Right ventricle myocardium inferior (tissue), 1 donor: ENCODE measurements at regions not wholly inside any gene's neighbourhood (a gene's known extent, or its start where the extent isn't known, plus 50 kb on each side); places are given as distances from the start of the nearest gene placed in this dataset.
A peak's percentile ranks its signal among the peaks of the same experiment; 100 is the strongest.
"Not testable (repeated sequence)": the region's sequence is repeated elsewhere in the genome, so short reads cannot be mapped to it uniquely, and the experiment has no call there.

Experiments
- ATAC-seq: fragments of 200-7000 bp; cut with Tn5 transposase; one replicate; pipeline ENCODE4 v1.9.1; 2020; ENCODE audit warnings: mild to moderate bottlenecking, moderate library complexity
- DNase-seq: peaks from one replicate; pipeline ENCODE4 v3.0.0; 2021; ENCODE audit errors: missing footprints
- intact Hi-C: fragments of 100-400 bp; cut with DNase I; formaldehyde crosslinking; loops from one replicate; pipeline ENCODE4 v1.11.0; 2022
- donor health status: DM: no; HTN: yes; CAD: no; lungs with severe emphysema.

DNA sequence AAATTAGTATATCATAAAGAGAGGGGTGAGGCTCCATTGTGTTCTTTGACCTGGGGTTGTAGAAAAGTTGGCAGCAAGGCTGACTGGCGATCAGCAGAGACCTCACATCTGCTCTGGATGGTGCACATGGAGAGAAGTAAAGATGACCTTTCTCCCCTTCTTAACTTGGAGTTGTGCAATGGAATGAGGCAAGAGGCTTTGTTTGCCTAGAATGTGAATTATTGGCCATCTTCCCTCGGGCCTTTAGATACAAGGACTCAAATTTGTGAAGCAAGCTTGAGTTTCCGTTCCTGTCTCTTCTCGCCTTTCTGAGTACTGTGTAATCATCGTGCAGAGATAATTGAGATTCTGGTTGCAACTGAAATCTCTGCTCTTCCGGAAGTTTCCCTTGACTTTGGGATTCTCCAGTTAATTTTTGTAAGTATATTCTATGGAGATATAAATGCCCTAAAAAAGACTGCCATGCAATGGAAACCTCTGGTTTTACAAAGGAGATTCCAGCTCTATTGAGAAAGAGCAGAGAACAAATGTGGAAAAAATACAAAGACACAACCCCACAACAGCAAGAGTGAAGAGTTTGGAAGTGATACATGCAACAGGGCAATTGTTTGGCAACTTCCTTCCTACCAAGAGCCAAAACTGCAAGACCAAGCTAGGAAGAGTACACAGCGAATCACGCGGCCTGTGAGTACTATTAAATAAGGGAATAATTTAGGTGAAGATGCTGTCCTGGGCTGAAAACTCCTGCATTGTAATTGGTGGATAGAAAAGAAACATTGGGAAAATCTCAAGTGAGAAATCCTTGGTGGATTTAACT lies 542.3 kb upstream of the NRP1 start:
- intact Hi-C loops, result no loop called here
- DNase-seq (no peak), ATAC-seq (peak; percentile 39)

DNA sequence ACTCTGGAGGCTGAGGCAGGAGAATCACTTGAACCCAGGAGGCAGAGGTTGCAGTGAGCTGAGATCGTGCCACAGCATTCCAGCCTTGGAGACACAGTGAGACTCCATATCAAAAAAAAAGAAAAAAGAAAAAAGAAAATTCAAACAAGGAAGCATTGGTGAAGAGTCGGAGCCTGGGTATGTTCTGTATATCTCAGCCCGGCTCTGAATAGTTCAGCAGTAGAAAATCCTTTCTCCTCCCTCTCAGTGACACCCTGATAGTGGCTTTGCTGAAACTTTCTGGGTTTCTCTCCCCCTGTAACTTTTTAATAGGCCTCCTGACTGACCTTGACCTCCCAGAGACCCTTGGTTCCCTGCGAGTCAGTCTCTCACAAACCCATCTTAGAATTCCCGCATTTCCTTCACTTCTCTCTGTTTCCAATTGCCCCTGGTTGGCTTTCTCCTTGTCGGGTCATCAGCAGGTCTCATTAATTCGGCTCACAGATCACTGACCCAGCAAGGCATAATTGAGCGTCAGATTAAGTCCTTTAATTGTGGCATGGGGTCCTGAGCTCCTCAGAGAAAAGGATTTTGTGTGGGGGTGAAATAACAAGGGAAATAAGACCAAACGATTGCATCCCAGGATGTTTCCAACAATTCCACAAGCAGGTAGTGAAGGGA lies 541.6 kb upstream of the NRP1 start:
- intact Hi-C loops, result no loop called here

DNA sequence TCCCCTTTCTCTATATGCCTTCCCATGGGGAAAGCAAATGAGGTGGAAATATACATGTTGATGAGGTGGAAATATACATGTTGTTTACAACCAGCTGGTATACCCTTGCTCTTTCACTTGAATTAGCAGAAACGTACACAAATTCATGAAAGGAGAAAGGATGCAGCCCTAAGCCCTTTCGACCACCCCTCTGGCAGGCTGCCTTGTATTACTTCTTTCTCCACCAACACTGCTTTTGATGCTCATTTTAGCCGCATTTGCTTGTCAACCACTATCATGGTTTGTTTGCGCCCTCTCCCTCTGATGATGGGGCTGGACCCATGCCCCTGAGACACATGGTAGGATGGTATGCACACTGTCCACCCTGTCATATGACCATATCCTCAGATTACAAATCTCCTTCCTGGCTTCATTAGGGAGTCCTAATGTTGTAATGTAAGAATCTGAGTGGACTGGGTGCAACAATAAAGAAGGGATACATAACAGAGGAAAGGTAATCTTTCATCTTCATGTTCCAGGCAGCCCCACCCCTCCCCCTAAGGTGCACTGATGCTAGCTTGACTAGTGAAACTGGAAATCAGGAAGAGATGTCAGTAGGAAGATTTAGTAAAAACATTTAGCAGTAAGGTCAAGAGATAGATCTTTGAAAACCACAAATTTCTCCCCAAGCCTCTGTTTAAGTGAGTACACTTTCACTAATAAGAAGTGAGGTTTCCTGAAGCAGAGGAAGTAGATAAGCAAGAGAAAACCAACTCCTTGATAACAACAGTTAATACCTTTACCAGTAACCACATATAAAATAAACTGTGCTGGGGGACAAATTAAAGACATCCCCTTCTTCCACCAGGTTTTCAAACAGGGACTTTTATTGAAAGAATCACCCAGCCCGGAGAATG lies 536.8 kb upstream of the NRP1 start:
- DNase-seq (no peak), ATAC-seq (no peak)
- intact Hi-C loops, result no loop called here

More for the DNA sequence above, 541.6 kb upstream of the NRP1 start:
- no peak for DNase-seq
- no peak for ATAC-seq

DNA sequence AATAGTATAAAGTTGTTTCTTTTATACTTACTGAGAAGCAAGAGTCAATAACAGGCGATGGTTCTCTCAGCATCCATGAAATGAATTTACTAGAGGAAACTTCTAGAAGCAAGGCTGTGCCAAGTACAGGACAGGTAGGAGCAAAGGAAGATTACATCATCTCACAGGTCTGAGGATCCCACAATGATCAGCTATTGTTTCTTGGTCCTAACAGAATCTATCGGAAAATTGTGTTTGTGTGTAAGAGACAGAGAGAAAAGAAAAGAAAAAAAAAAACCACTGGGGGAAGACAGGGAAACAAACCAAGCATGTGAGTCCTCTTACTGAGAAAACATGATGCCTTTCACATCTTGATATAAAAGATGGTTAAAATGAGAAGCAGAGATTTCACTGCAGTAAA lies 535.0 kb upstream of the NRP1 start:
- no peak for ATAC-seq
- intact Hi-C loops, result no loop called here

DNA sequence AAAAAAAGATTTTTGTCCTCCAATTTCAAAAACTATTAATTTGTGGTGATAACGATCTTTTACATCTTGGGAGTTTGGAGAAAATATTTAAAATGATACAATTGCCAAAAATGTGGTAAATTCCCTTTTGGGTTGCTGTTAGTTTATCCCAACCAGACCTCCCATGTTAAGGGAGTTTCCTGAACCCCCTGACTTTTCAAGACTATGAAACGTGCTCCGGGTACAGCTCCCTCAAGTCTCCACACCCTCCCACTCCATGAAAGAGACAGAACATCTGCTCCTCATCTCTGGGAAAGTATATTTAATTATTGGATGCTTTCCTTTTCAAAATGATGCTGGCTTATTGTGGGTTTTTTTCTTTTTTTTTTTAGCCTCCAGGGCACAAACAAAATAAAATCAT lies 534.6 kb upstream of the NRP1 start:
- no peak for DNase-seq

More for the DNA sequence above, 535.0 kb upstream of the NRP1 start:
- no peak for DNase-seq

DNA sequence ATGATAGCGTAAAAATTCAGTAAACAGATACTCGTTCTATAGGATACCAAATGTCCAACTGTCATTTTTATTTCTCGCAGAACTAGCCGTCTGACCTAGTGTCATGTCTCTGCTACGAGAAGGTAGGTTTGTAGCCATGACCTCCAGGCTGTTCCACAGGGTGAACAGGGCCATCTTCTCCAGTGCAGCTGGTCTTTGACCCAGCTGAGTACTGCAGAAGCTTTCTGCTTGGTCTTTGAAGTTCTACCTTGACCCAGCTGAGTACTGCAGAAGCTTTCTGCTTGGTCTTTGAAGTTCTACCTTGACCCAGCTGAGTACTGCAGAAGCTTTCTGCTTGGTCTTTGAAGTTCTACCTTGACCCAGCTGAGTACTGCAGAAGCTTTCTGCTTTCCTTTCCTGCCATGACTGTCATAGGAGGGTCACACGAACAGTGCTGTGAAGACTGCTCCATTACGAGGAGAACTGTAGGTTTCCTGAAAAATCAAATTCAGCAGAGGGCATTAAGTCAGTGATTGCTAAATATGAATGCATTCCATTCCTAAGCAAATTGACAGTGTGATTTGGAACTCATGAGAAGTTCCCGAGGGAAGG lies 532.8 kb upstream of the NRP1 start:
- ATAC-seq, intact Hi-C loops, DNase-seq: not testable (repeated sequence)

More for the DNA sequence above, 534.6 kb upstream of the NRP1 start:
- intact Hi-C loops, result no loop called here
- ATAC-seq, result peak; percentile 91

DNA sequence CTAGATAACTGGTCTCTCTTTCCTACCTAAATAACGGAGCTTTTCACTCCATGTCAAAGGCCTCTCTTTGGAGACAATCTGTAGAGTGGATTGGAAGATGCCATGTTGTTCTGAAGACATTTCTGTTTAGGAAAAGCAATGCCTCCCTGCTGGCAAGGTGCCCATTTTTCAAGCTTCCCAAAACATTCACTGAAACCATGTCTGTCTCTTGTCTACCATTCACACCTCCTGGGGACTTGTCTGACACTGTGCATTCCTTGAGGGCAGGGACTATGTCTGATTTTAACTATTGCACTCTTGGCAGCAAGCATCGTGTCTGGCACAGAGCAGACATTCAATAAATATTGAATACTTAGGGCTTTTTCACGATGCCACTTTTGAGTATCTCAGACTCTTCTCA lies 528.9 kb upstream of the NRP1 start:
- ATAC-seq (no peak), DNase-seq (no peak)
- intact Hi-C loops, result no loop called here

DNA sequence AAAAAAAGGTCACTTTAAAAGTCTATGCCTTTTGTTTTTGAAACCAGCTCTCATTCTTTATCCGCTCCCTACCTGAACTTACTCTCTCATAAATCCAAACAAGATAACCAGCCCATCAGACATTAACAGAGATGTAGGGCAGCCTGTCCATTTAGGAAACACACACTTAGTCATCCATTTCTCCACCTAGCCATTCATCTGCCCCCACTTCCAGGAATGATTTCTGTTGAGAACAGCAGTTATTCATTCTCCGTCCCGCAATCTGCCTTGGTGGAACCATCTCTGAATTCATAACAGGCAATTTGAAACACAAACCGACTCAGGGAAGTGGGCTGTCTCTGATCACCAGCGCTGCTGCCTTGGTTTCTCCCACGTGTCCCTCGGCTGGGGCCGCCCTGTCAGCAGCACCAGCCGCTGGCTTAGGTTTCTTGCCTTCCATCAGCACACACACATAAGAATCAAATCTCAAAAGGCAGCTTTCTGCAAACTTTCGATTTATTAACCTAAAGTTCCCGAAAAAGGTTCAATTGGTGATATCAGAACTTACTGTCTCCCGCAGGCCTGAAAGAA lies 528.2 kb upstream of the NRP1 start:
- intact Hi-C loops, result no loop called here
- no peak for DNase-seq
- no peak for ATAC-seq

DNA sequence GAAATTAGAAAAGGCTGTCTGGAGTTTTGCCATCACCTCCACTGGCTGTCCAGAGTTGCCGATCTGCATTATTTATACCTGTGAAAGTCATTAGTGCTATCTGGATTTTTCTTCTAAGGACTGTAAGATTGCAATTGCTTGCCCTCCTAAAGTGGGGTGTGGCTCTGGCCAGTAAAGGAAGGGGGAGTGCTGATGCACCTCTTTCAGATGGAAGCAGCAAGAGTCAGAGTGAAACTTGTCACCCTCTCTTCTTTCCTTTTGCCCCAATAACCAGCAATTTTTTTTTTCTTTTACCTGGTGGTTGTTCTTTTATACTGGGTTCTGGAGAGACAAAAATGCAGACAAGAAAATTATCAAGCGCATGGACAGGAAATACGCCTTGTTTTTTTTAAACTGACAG lies 527.4 kb upstream of the NRP1 start:
- intact Hi-C loops, result no loop called here

DNA sequence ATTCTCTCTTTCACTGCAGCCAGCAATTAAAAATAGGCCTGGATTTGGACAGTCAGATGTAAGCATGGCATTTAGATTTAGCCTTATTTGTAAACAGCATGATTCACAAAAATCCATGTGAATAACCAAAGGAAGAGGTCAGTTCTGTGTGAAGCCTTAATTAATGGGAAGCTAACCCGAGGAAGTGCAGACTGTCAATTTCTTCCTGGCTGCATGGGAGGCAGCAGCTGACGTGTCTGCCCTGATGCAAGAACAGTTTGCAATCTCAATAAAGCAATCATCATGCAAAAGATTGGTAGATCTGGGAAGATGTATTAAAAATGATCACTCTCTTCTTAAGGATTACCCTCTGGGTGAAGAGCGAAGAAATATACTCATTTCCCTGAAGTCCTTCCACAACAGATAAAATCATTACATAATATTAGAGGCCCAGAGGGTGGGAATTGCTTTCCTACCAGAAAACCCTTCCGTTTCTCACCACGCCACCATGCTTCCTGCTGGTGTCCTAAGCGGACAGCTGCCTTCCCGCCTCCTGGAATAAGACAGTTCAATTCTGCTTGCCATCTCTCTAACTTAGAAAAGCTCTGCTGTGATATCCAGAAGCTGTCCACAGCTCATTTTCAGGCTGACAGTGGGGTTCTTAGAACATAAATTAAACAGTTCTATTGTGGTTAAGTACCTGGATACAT lies 526.7 kb upstream of the NRP1 start:
- ATAC-seq (no peak), DNase-seq (no peak)
- intact Hi-C loops, result no loop called here

More for the DNA sequence above, 527.4 kb upstream of the NRP1 start:
- no peak for DNase-seq
- no peak for ATAC-seq

DNA sequence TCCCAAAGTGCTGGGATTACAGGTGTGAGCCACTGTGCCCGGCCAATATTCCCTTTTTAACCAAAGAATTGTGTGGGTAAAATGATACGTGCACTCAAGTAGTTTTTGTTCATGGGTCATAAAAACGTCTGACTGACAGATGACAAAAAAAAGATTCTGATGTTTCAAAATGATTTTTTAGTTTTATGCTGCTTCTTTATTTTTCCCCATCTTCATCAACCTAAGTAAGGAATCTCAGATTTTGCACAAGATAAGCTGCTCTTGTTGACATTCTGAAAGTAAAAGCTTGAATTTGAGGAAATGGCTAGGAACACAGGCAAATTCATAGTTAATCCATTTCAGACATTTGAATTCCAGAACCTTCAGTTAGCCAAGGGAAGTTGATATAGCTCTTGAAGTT lies 526.1 kb upstream of the NRP1 start:
- no peak for ATAC-seq
- intact Hi-C loops, result no loop called here
- no peak for DNase-seq

DNA sequence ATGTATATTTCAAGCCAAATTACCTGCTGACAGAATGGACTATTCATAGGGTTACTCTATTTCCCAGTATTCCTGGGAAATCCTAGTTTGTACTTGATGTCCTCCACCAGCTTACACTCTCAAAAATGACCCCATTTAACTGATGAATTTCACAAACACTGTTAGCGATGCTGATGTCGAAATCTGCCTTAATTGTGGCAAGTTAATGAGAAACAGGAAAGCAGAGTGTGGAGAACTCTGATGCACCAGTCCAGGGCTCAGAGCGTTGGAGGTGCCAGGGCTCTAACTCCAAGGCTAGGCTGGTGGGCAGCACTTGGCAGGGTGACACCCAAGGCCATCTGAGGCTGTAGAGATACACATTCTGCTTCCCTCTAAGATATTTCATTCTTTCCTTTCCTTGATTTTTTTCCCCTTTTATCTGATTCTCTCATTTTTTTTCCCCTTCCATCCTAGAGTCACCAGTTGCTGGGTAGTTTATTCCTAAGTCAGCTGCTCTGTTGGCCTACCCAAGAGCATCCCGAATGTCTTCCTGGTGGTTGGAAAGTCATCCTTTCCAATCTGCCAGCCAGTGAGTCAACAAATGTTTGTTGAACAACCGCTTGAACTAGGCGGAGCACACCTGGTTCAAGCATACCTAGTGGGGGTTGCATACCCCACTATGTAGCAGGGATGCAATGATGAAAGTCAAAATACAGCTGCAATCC lies 525.0 kb upstream of the NRP1 start:
- intact Hi-C loops, result no loop called here
- ATAC-seq, result no peak
- DNase-seq, result no peak

DNA sequence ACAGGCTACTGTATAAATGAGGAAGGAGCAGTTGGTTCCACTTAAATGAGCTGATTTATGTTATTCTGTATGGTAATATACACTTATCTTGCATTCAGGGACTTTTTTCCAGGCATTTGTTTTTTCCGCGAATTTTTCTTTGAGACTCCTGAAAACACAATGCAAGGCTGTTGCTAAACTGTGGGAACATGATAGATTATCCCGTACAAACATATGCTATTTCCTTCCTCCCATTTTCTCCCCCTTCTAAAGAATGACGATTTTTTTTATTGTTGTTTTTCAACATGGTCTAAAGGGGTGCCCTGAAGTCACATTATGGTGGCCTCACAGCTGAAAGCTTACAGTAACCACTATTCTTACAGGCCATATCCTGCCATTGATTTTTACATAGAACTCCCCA lies 523.9 kb upstream of the NRP1 start:
- ATAC-seq (no peak), DNase-seq (no peak)
- intact Hi-C loops, result no loop called here

DNA sequence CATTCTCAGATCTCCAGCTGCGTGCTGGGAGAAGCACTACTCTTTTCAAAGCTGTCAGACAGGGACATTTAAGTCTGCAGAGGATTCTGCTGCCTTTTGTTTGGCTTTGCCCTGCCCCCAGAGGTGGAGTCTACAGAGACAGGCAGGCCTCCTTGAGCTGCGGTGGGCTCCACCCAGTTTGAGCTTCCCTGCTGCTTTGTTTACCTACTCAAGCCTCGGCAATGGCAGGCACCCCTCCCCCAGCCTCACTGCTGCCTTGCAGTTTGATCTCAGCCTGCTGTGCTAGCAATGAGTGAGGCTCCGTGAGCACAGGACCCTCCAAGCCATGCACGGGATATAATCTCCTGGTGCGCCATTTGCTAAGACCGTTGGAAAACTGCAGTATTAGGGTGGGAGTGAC lies 518.8 kb upstream of the NRP1 start:
- DNase-seq, ATAC-seq: not testable (repeated sequence)

DNA sequence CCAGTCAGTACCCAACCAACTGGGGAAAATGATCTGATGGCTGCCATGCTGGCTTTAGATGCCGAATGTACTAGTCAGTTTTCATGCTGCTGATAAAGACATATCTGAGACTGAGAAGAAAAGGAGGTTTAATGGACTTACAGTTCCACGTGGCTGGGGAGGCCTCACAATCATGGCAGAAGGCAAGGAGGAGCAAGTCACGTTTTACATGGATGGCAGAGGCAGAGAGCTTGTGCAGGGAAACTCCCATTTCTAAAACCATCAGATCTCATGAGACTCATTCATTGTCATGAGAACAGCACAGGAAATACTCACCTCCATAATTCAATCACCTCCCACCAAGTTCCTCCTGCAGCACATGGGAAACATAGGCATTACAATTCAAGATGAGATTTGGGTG lies 508.9 kb upstream of the NRP1 start:
- no peak for DNase-seq
- intact Hi-C loops, result no loop called here
- ATAC-seq, result no peak

More for the DNA sequence above, 518.8 kb upstream of the NRP1 start:
- intact Hi-C loops, result not testable (repeated sequence)

DNA sequence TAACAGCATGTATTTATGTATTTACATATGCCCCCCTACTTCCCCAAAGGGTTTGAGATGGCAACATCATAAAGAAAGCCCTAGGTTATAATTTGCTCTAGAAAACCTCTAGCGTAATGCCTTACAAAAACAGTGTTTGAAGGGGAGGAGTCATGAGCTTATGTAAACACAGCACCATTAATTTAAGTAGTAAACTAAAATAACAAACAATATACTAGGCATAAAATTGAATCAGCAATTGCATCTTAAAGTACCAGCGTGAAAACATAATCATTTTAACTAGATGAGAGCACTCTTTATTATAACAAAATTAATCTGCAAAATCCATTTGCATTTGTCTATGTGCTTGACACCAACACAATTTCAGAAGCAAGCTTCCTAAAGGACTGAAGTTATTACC lies 507.2 kb upstream of the NRP1 start:
- DNase-seq (no peak), ATAC-seq (no peak)
- intact Hi-C loops, result no loop called here

DNA sequence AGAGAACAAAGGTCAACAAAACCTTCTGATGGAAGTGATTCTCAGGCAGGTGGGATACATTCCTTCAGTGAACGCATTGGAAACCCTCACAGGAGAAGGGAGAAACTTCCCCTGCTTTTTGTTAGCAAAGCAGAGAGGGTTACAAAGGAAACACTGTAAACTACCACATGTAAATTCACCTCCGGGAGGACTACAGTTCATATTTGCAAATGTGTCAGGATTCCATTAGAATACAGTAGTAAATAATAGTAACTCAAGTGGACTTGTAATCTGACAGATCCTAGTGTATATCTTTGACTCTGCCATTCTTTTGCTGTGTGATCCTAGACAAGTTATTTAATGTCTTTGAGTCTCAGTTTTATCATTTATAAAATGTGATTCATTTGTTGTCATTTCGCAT lies 504.3 kb upstream of the NRP1 start:
- DNase-seq (no peak), ATAC-seq (no peak)
- intact Hi-C loops, result no loop called here

DNA sequence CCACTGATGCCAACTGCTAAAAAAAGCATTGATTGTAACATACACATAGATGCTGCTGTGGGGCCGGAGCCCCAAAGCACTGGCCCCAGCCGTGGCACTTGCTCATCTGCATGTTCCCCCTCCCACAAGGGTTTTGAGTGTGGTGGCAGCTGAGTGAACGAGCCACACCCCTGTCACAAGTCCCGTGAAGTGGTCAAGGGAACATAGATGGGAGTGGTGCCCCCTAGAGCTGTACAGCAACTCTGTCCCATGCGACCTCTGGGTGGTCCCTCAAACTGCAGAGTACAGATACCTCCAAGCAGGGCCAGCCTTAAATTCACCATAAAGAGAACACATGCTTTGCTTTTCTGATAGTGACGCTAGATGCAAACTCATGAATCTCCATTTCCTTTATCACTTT lies 503.3 kb upstream of the NRP1 start:
- ATAC-seq (peak; percentile 46), DNase-seq (no peak)
- intact Hi-C loops, result no loop called here
